GM21576 (cell line): ENCODE measurements at regions not wholly inside any gene's neighbourhood (a gene's known extent, or its start where the extent isn't known, plus 50 kb on each side); places are given as distances from the start of the nearest gene placed in this dataset.

Source experiments
- ATAC-seq: cut with Tn5 transposase; IDR thresholded peaks from one replicate; pipeline ENCODE4 v1.9.1; 2021; ENCODE audit warnings: mild to moderate bottlenecking, moderate library complexity; ENCODE audit not compliant: unreplicated experiment

DNA sequence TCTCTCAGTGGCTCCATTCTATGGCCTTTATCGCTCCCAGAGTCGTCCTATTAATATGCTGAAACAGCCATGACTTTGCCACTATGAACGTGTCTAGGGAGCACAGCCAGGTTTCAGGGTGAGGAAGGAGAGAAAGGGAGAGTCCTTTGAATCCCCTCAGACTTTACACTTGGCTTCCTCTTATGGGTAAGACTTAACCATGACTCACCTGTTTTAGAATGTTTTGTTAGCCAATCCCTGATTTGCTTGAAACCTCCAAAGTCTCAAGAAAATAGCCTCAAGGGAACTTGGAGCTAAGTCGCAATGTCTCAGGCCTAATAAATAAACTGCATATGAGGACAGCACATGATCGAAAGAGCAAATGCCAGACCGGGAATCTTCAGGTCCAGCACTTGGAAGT lies 131.2 kb upstream of the RCN1 start:
- ATAC-seq = no peak

GRCh38 chr11:31958076-31958735 lies 132.7 kb upstream of the RCN1 start:
- ATAC-seq = peak; percentile 65

DNA sequence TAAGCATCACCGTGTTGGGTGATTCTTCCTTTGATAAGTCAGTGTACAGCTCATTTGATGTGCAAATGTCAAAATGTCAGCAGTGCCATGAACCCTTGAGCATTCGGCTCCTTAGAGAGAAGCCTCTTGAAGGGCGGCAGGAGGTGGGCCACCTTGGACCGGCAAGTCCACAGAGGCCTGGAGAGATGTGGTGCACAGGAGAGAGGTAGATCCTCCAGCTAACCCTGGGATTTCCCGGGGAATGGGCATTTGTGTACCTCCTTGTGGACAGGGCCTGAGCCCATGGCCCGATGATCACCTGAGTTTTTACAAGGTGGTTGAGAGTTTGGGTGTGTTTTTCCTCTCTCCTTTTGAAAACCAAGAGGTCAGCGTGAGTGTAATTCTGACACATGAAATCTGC lies 133.2 kb upstream of the RCN1 start:
- ATAC-seq = no peak

GRCh38 chr11:31956310-31956709 lies 134.6 kb upstream of the RCN1 start:
- ATAC-seq = no peak

- no peak for ATAC-seq
Observed at GRCh38 chr11:31955838-31956237, 135.0 kb upstream of the RCN1 start.

GRCh38 chr11:31953803-31954327 lies 137.0 kb upstream of the RCN1 start:
- no peak for ATAC-seq

- ATAC-seq = peak; percentile 66
Observed at GRCh38 chr11:31949733-31950200, 138.6 kb upstream of the PAX6 start.

DNA sequence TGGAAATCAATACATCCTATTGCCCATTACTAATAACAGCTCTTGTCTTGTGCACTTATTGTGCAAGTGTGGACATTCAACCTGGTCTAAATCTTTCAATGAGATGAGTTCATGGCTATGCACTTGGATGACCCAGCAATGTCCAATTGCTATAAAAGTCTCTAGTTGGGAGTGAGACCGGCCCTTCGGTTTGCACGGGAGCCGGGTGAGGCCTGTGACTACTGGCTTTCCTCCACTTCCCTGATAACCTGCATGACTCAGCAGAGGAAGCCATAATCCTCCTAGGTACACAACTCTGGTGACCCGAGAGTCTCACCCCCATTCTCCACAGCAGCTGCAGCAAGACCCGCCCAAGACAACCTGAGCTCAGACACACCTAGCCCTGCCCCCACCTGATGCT lies 135.9 kb upstream of the PAX6 start:
- no peak for ATAC-seq

GRCh38 chr11:31943056-31943780 lies 132.1 kb upstream of the PAX6 start:
- ATAC-seq = peak; percentile 94

DNA sequence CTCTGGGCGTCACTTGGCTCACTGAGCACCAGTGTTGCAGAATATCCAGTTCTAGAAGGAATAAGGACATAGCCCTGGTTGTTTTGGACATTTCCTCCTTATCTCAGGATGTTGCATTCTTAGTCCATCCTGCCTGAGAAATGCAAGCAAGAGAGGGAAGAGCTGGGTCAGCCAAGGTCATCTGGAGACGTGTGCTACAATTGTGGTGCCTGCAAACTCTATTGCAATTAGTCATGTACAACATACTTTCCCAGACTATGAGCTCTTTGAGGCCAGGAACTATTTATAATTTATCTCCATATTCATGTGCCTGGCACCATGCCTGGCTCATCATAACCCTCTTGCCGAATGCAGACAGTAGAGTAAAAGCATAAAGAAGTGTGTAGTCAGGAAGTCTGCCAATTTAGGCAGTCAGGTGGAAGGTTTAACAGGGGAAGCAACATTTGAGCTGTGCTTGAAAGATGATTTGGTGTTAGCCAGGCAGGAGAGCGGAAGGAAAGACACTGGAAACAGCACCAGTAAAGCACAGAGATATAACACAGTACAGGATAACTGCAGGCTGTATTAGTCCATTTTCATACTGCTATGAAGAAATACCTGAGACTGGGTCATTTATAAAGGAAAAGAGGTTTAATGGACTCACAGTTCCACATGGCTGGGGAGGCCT lies 129.4 kb upstream of the PAX6 start:
- no peak for ATAC-seq

DNA sequence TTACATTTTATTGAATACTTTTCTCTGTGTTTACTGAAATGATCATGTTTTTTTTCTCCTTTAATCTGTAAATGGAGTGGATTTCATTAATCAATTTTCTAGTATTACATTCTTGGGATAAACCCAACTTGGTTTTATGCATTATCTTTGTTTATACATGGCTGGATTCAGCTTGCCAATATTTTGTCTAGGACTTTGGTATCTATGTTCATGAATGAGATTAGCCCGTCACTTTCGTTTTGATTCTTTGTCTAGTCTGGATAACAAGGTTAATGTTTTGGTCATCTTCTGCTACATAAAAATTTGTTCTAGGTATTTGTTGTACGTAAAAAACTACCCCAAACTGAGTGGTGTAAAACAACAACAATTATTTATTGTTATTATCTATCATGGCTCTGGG lies 127.9 kb upstream of the PAX6 start:
- no peak for ATAC-seq

DNA sequence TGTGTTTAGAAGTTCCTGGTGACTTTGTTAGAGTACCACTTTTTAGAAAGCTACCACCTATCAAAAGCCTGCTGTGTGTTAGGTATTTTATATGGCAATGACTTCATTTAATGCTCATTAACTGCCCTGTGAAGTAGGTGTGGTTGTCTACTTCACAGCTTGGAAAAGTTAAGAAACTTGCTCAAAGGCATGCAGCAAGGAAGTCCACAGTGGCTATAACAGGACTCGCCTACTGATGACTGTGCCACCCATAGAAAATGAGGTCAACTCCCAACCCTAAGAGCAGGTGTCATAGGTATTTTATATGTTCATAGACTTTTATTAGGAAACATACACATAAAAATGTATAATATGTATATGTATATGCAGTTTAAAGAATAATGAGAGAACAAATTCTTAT lies 125.2 kb upstream of the PAX6 start:
- ATAC-seq = no peak

GRCh38 chr11:31932879-31933278 lies 121.8 kb upstream of the PAX6 start:
- ATAC-seq = no peak

DNA sequence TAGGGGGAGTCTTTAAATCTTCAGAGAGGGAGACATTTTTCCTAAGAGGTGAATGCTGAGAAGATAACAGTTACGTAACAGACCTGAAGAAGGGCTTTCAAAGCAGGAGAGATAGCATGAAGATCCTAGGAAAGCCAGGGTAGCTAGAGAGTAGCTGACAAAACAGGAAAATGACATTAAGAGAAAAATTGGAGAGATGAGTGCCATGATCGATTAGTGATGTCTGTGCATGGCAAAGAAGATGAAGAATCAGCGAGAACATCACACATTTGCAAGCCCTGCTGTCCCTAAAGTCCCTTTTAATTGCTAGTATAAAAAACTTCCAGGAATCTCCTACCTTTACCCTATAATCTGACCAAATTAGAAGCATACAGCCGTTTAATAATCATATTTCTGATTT lies 116.9 kb upstream of the PAX6 start:
- no peak for ATAC-seq

DNA sequence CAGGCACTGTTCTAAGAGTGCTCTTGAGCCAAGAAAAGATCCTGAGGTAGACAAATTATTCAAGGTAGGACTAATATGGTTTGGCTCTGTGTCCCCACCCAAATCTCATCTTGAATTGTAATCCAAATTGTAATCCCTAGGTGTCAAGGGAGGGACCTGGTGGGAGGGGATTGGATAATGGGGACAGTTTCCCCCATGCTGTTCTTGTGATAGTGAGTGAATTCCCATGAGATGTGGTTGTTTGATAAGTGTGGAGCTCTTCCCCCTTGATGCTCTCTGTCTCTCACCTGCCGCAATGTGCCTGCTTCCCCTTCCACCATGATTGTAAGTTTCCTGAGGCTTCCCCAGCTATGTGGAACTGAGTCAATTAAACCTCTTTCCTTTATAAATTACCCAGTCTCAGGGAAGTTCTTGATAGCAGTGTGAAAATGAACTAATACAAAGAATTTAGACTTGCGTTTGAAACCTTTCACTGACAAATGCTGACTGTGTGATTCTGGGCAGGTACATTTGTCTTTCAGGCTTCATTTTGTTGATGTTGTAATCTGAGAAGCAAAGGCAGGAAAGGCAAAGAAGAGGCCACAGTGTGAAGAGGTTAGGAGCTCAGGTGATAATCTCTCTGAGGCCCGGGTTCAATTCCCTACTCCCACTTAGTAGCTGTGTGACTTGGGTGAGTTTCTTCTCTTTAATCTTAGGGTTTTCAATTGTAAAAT lies 115.8 kb upstream of the PAX6 start:
- no peak for ATAC-seq

- no peak for ATAC-seq
Observed at GRCh38 chr11:31926106-31926505, 115.0 kb upstream of the PAX6 start.

DNA sequence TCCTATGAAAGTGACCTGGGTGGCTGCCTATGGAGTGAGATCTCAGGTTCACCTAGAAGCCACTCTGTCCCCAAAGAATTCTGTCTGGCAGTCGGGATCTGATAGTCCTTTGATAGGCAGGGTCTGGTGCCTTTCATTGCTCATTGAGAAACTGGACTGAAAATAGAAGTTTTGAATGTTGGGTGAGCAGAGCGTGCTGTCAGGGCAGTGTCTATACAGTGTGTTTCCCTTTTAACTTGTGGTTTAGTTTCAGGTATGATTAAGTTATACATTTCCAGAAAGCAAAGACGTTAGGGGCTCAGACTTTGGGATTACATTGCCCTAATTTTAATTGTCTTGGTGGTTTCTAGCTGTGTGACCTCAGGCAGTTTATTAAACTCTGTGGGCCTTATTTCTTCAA lies 111.3 kb upstream of the PAX6 start:
- ATAC-seq = peak; percentile 71

DNA sequence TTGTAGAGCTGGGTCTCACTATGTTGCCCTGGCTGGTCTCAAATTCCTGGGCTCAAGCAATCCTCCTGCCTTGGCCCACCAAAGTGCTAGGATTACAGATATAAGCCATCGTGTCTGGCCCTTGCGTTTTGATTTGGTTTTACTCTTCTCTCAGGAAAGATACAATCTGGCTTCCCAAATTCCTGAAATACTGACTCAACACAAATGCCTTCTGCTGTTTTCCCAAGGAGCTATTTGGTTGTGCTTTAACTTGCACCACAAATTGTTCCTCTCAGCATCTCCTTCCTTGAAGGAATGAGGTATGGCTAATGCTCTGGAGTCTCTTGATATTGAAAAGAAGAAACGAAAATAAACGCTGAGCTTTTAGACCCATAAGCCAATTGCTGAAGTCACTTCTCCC lies 110.0 kb upstream of the PAX6 start:
- ATAC-seq = no peak

DNA sequence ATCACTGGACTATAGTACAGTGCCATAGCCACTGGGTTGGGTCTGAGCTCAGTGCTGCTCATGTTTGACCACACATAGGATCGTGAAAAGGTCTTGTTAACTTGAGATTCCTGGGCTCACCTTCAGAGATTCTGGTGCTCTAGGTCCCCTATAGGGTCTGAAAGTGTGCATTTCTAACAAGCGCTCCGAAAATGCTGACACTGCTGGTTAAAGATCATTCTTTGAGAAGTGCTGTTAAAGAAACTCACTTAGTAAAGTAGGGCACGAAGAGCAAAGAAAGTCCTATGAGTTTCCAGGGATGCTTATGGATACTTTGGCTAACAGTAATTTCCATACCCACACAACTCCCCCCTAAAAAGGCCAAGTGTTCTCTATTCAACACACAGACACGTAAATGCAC lies 108.1 kb upstream of the PAX6 start:
- no peak for ATAC-seq

DNA sequence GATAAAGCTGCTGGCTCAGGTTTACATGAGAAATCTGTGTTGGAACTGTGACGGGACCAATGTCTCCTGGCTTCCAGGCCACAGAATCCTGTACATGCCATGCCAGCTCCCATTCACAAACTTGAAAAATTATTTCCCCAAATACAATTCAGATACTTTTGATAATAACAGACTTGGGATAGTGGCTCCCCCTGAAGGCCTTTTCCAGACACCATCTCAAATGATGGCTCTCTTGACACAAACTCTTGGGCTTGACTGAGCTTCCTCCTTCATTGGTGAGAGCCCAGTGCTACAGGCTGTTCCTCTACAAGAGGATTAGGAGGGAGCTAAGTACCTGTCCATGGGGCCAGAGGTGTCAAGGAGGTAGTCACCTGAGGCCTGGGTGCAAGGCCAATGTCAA lies 104.7 kb upstream of the PAX6 start:
- ATAC-seq = no peak

DNA sequence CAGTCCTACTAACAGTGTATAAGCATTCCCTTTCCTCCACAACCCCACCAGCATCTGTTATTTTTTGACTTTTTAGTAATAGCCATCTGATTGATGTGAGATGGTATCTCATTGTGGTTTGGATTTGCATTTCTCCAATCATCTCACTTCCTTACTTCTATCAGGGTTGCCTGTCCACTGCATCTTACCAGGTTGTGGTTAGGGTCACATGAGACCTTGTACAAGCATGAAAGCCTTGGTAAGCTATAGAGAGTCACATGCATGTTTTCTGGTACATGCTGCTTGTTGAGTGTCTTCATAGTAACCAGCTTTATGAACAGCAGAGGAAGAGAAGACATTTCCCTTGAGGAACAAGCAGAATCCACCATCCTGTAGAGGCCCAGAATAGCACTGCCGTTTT lies 102.9 kb upstream of the PAX6 start:
- peak; percentile 46 for ATAC-seq
